ENCODE measurements at regions not wholly inside any gene's neighbourhood (a gene's known extent, or its start where the extent isn't known, plus 50 kb on each side); places are given as distances from the start of the nearest gene placed in this dataset.

GRCh38 chr2:226190479-226191252, 609.0 kb downstream of the IRS1 start:
- Histone ChIP-seq H3F3A (ENCODE audit: insufficient read depth) (no peaks in the 10 kb centered on the region), H3K27ac (ENCODE audit: low read depth, low read length) (no peak overlapping the region)

GRCh38 chr2:226189061-226189460, 610.6 kb downstream of the IRS1 start:
- Histone ChIP-seq H3K4me2 (ENCODE audit: low read depth, low read length, poor library complexity, severe bottlenecking) (no peak overlapping the region), H3K79me2 (ENCODE audit: insufficient read depth, low read length) (no peaks in the 10 kb centered on the region), H3K27me3 (ENCODE audit: low read length) (no peaks in the 10 kb centered on the region), H3K9me3 (ENCODE audit: insufficient read depth, low read length) (no peaks in the 10 kb centered on the region), H2AFZ (ENCODE audit: low read depth, low read length, severe bottlenecking) (no peak overlapping the region), H3K27ac (ENCODE audit: low read depth, low read length) (no peak overlapping the region), H3F3A (ENCODE audit: insufficient read depth) (no peaks in the 10 kb centered on the region), H3K4me3 (ENCODE audit: insufficient read depth, low read length, poor library complexity, severe bottlenecking) (no peak overlapping the region), H3K9ac (ENCODE audit: low read length) (no peak overlapping the region), H3K9me2 (replicated peaks; ENCODE audit: insufficient read depth, low read length) (no peaks in the 10 kb centered on the region), H3K36me3 (ENCODE audit: low read length) (no peaks in the 10 kb centered on the region), H4K20me1 (ENCODE audit: low read depth, low read length) (no peaks in the 10 kb centered on the region)
- TF ChIP-seq EZH2phosphoT487 (conservative IDR thresholded peaks at IDR 0.05; ENCODE audit: low read length), result no peak
- TF ChIP-seq CTCF (IDR thresholded peaks at IDR 0.05; ENCODE audit: insufficient read depth, low read length, poor library complexity, severe bottlenecking), result no peak

More at GRCh38 chr2:226190479-226191252, 609.0 kb downstream of the IRS1 start:
- H3K27me3 ChIP-seq (ENCODE audit: low read length), result no peaks in the 10 kb centered on the region
- no peak overlapping the region for H3K4me2 ChIP-seq (ENCODE audit: low read depth, low read length, poor library complexity, severe bottlenecking)
- no peaks in the 10 kb centered on the region for H3K9me2 ChIP-seq (replicated peaks; ENCODE audit: insufficient read depth, low read length)
- no peaks in the 10 kb centered on the region for H3K9me3 ChIP-seq (ENCODE audit: insufficient read depth, low read length)
- no peak overlapping the region for H3K9ac ChIP-seq (ENCODE audit: low read length)
- no peaks in the 10 kb centered on the region for H4K20me1 ChIP-seq (ENCODE audit: low read depth, low read length)
- H2AFZ ChIP-seq (ENCODE audit: low read depth, low read length, severe bottlenecking), result no peak overlapping the region
- TF ChIP-seq EZH2phosphoT487 (conservative IDR thresholded peaks at IDR 0.05; ENCODE audit: low read length), result no peak
- TF ChIP-seq CTCF (IDR thresholded peaks at IDR 0.05; ENCODE audit: insufficient read depth, low read length, poor library complexity, severe bottlenecking), result no peak
- H3K4me3 ChIP-seq (ENCODE audit: insufficient read depth, low read length, poor library complexity, severe bottlenecking), result no peak overlapping the region
- no peaks in the 10 kb centered on the region for H3K79me2 ChIP-seq (ENCODE audit: insufficient read depth, low read length)
- no peaks in the 10 kb centered on the region for H3K36me3 ChIP-seq (ENCODE audit: low read length)

GRCh38 chr2:226187616-226188015, 612.0 kb downstream of the IRS1 start:
- Histone ChIP-seq H3K27me3 (ENCODE audit: low read length) (no peaks in the 10 kb centered on the region), H3K36me3 (ENCODE audit: low read length) (no peaks in the 10 kb centered on the region), H3K4me3 (ENCODE audit: insufficient read depth, low read length, poor library complexity, severe bottlenecking) (no peak overlapping the region), H3K9me2 (replicated peaks; ENCODE audit: insufficient read depth, low read length) (no peaks in the 10 kb centered on the region), H4K20me1 (ENCODE audit: low read depth, low read length) (no peaks in the 10 kb centered on the region), H3K9me3 (ENCODE audit: insufficient read depth, low read length) (no peaks in the 10 kb centered on the region), H3K27ac (ENCODE audit: low read depth, low read length) (no peak overlapping the region), H3K4me2 (ENCODE audit: low read depth, low read length, poor library complexity, severe bottlenecking) (no peak overlapping the region), H3K9ac (ENCODE audit: low read length) (no peak overlapping the region), H3F3A (ENCODE audit: insufficient read depth) (no peaks in the 10 kb centered on the region), H3K79me2 (ENCODE audit: insufficient read depth, low read length) (no peaks in the 10 kb centered on the region), H2AFZ (ENCODE audit: low read depth, low read length, severe bottlenecking) (no peak overlapping the region)
- TF ChIP-seq EZH2phosphoT487 (conservative IDR thresholded peaks at IDR 0.05; ENCODE audit: low read length), result no peak
- no peak for TF ChIP-seq CTCF (IDR thresholded peaks at IDR 0.05; ENCODE audit: insufficient read depth, low read length, poor library complexity, severe bottlenecking)
